WTC11 (cell line): ENCODE measurements at regions not wholly inside any gene's neighbourhood (a gene's known extent, or its start where the extent isn't known, plus 50 kb on each side); places are given as distances from the start of the nearest gene placed in this dataset.

Source experiments
- ATAC-seq: fragments of 200-7000 bp; cut with Tn5 transposase; 2 replicates; pipeline ENCODE4 v1.10.0; 2021; ENCODE audit warnings: mild to moderate bottlenecking, moderate library complexity
- CTCF ChIA-PET: fragments of 300-600 bp; sonication (Branson Sonifier 250); formaldehyde crosslinking; loops from one replicate; lab custom pipeline; 2021; ENCODE audit warnings: antibody characterized with exemption; lab: Charles Lee
- POLR2A ChIA-PET: fragments of 350-600 bp; sonication (Branson Sonifier 250); formaldehyde crosslinking; loops from one replicate; lab custom pipeline; 2021; ENCODE audit warnings: antibody characterized with exemption; lab: Charles Lee
- DNase-seq: peaks from one replicate; pipeline ENCODE4 v3.0.0; 2021; ENCODE audit warnings: low spot score
- H3K27ac Mint-ChIP-seq: 2 replicates; pipeline ENCODE4 v1.8.0; 2021; ENCODE audit warnings: mixed read lengths
- H3K27me3 Mint-ChIP-seq: 2 replicates; pipeline ENCODE4 v1.8.0; 2021; ENCODE audit warnings: low read depth, mild to moderate bottlenecking, moderate library complexity, mixed read lengths
- H3K36me3 Mint-ChIP-seq: 2 replicates; pipeline ENCODE4 v1.8.0; 2021; ENCODE audit warnings: mixed read lengths
- H3K4me1 Mint-ChIP-seq: 2 replicates; pipeline ENCODE4 v1.8.0; 2022; ENCODE audit warnings: mixed read lengths
- H3K4me3 Mint-ChIP-seq: 2 replicates; pipeline ENCODE4 v1.8.0; 2021; ENCODE audit warnings: mild to moderate bottlenecking, moderate library complexity, mixed read lengths
- H3K9me3 Mint-ChIP-seq: 2 replicates; pipeline ENCODE4 v1.8.0; 2021; ENCODE audit warnings: mixed read lengths
- CREB1 ChIP-seq: sonication (generic); formaldehyde crosslinking; IDR thresholded peaks from 2 replicates; pipeline ENCODE4 v1.8.0; 2023; ENCODE audit warnings: mild to moderate bottlenecking, missing genetic modification reagents
- E2F4 ChIP-seq: sonication (generic); formaldehyde crosslinking; IDR thresholded peaks from 2 replicates; pipeline ENCODE4 v1.8.1; 2022; ENCODE audit warnings: low read depth, mild to moderate bottlenecking, moderate library complexity, missing genetic modification reagents, borderline replicate concordance
- ESRRA ChIP-seq: sonication (generic); formaldehyde crosslinking; IDR thresholded peaks from 2 replicates; pipeline ENCODE4 v1.8.1; 2022; ENCODE audit warnings: mild to moderate bottlenecking, missing genetic modification reagents, borderline replicate concordance
- FOXP4 ChIP-seq: sonication (generic); formaldehyde crosslinking; IDR thresholded peaks from 2 replicates; pipeline ENCODE4 v1.8.0; 2022; ENCODE audit warnings: mild to moderate bottlenecking, missing genetic modification reagents
- IRF1 ChIP-seq: sonication (generic); formaldehyde crosslinking; IDR thresholded peaks from 2 replicates; pipeline ENCODE4 v1.8.0; 2023; ENCODE audit warnings: missing genetic modification reagents
- JAZF1 ChIP-seq: fragments of 250-450 bp; sonication (Bioruptor Pico); IDR thresholded peaks from 2 replicates; pipeline ENCODE4 v1.9.0; 2021; ENCODE audit warnings: moderate library complexity, mild to moderate bottlenecking, inconsistent platforms
- KAT7 ChIP-seq: sonication (generic); formaldehyde crosslinking; IDR thresholded peaks from 2 replicates; pipeline ENCODE4 v1.8.1; 2023; ENCODE audit warnings: missing genetic modification reagents, mild to moderate bottlenecking, borderline replicate concordance
- MLX ChIP-seq: sonication (generic); formaldehyde crosslinking; IDR thresholded peaks from 2 replicates; pipeline ENCODE4 v1.8.1; 2023; ENCODE audit warnings: mild to moderate bottlenecking, missing genetic modification reagents, moderate library complexity
- MYBL2 ChIP-seq: sonication (generic); formaldehyde crosslinking; IDR thresholded peaks from 2 replicates; pipeline ENCODE4 v1.8.1; 2023; ENCODE audit warnings: mild to moderate bottlenecking, moderate library complexity, missing genetic modification reagents
- NFATC4 ChIP-seq: fragments of 250-450 bp; sonication (Bioruptor Pico); IDR thresholded peaks from 2 replicates; pipeline ENCODE4 v1.9.0; 2021; ENCODE audit warnings: mild to moderate bottlenecking
- NR3C1 ChIP-seq: sonication (generic); formaldehyde crosslinking; conservative IDR thresholded peaks from 2 replicates; pipeline ENCODE4 v1.8.1; 2023; ENCODE audit warnings: low read depth, mild to moderate bottlenecking, missing genetic modification reagents
- OVOL2 ChIP-seq: fragments of 250-450 bp; sonication (Bioruptor Pico); IDR thresholded peaks from 2 replicates; pipeline ENCODE4 v1.9.0; 2021; ENCODE audit warnings: mild to moderate bottlenecking, borderline replicate concordance
- PREB ChIP-seq: sonication (generic); formaldehyde crosslinking; IDR thresholded peaks from 2 replicates; pipeline ENCODE4 v1.8.1; 2022; ENCODE audit warnings: mild to moderate bottlenecking, missing genetic modification reagents, moderate library complexity, borderline replicate concordance
- ZMAT4 ChIP-seq: fragments of 250-450 bp; sonication (Bioruptor Pico); IDR thresholded peaks from 2 replicates; pipeline ENCODE4 v1.9.0; 2021; ENCODE audit warnings: mild to moderate bottlenecking
- ZNF138 ChIP-seq: sonication (generic); formaldehyde crosslinking; conservative IDR thresholded peaks from 2 replicates; pipeline ENCODE4 v1.8.1; 2022; ENCODE audit warnings: mild to moderate bottlenecking, moderate library complexity, missing genetic modification reagents
- ZNF232 ChIP-seq: sonication (generic); formaldehyde crosslinking; IDR thresholded peaks from 2 replicates; pipeline ENCODE4 v1.8.0; 2022; ENCODE audit warnings: mild to moderate bottlenecking, missing genetic modification reagents
- ZNF263 ChIP-seq: sonication (generic); formaldehyde crosslinking; IDR thresholded peaks from 2 replicates; pipeline ENCODE4 v1.8.1; 2022; ENCODE audit warnings: low read depth, mild to moderate bottlenecking, moderate library complexity, missing genetic modification reagents
- ZNF281 ChIP-seq: sonication (generic); formaldehyde crosslinking; IDR thresholded peaks from 2 replicates; pipeline ENCODE4 v1.8.0; 2023; ENCODE audit warnings: mild to moderate bottlenecking, missing genetic modification reagents
- ZNF396 ChIP-seq: fragments of 250-450 bp; sonication (Bioruptor Pico); IDR thresholded peaks from 2 replicates; pipeline ENCODE4 v1.8.0; 2021; ENCODE audit warnings: mild to moderate bottlenecking, moderate library complexity, borderline replicate concordance
- ZNF416 ChIP-seq: fragments of 250-450 bp; sonication (Bioruptor Pico); IDR thresholded peaks from 2 replicates; pipeline ENCODE4 v1.9.0; 2021; ENCODE audit warnings: mild to moderate bottlenecking, inconsistent platforms
- ZNF671 ChIP-seq: fragments of 250-450 bp; sonication (Bioruptor Pico); IDR thresholded peaks from 2 replicates; pipeline ENCODE4 v1.8.0; 2021; ENCODE audit warnings: mild to moderate bottlenecking

- POLR2A ChIA-PET, result no interaction called here
Observed at GRCh38 chr5:2387250-2387633, 364.2 kb downstream of the IRX2 start.

GRCh38 chr5:2385818-2386217 is 365.7 kb downstream of the IRX2 start:
- Mint-ChIP-seq H3K27me3 (no peaks in the 10 kb centered on the region), H3K9me3 (peaks cover 6% of the 10 kb centered on the region; the same call in 1 of the 2 replicates), H3K27ac (no peak overlapping the region), H3K4me1 (no peaks in the 10 kb centered on the region), H3K4me3 (no peak overlapping the region), H3K36me3 (no peaks in the 10 kb centered on the region)
- DNase-seq, result no peak
- no peak for ATAC-seq
- CTCF ChIA-PET, result no interaction called here
- TF ChIP-seq E2F4 (CRISPR knock-in tag) (no peak), KAT7 (CRISPR knock-in tag) (no peak), NFATC4 (CRISPR knock-in tag) (no peak), ZNF281 (CRISPR knock-in tag) (no peak), ZNF263 (no peak), JAZF1 (CRISPR knock-in tag) (no peak), ZNF416 (CRISPR knock-in tag) (no peak), IRF1 (CRISPR knock-in tag) (no peak), MLX (no peak), ZNF671 (CRISPR knock-in tag) (no peak)
- POLR2A ChIA-PET, result no interaction called here

More at GRCh38 chr5:2387250-2387633, 364.2 kb downstream of the IRX2 start:
- Mint-ChIP-seq H3K4me3 (no peak overlapping the region), H3K27ac (no peak overlapping the region), H3K36me3 (no peaks in the 10 kb centered on the region), H3K9me3 (peaks cover 2% of the 10 kb centered on the region; the same call in 1 of the 2 replicates), H3K4me1 (no peaks in the 10 kb centered on the region)
- no peak for ATAC-seq
- TF ChIP-seq CREB1 (no peak), ESRRA (CRISPR knock-in tag) (no peak), FOXP4 (CRISPR knock-in tag) (no peak)
- TF ChIP-seq, all 79 proteins: peak for 0
- no peak for DNase-seq
- CTCF ChIA-PET, result interaction anchor here (2.0 kb wide), 1 partner anchor 28 kb away, joined by 6 read pairs; no protein-coding TSS in a partner anchor
- no peaks in the 10 kb centered on the region for H3K27me3 Mint-ChIP-seq

- ChIA-PET CTCF (no interaction called here), POLR2A (no interaction called here)
- Mint-ChIP-seq H3K4me1 (no peaks in the 10 kb centered on the region), H3K4me3 (no peak overlapping the region), H3K36me3 (no peaks in the 10 kb centered on the region), H3K9me3 (peaks cover 12% of the 10 kb centered on the region), H3K27me3 (no peaks in the 10 kb centered on the region), H3K27ac (no peak overlapping the region)
- TF ChIP-seq ZNF138 (CRISPR knock-in tag) (no peak), ZNF232 (CRISPR knock-in tag) (no peak), OVOL2 (CRISPR knock-in tag) (no peak), PREB (no peak), NR3C1 (no peak), ZMAT4 (no peak), ZNF396 (CRISPR knock-in tag) (no peak), MYBL2 (CRISPR knock-in tag) (no peak)
- ATAC-seq (no peak), DNase-seq (no peak)
Observed at GRCh38 chr5:2383698-2384065, 367.8 kb downstream of the IRX2 start.
